ENCODE measurements at regions not wholly inside any gene's neighbourhood (a gene's known extent, or its start where the extent isn't known, plus 50 kb on each side); places are given as distances from the start of the nearest gene placed in this dataset.

- Mint-ChIP-seq H3K27me3 (ENCODE audit: unreplicated experiment) (no peaks in the 10 kb centered on the region), H3K9me3 (ENCODE audit: low read depth, unreplicated experiment) (peaks cover 17% of the 10 kb centered on the region), H3K4me3 (ENCODE audit: low read depth, unreplicated experiment) (no peak overlapping the region), H3K36me3 (ENCODE audit: insufficient read depth, unreplicated experiment) (no peaks in the 10 kb centered on the region), H3K27ac (ENCODE audit: unreplicated experiment) (no peak overlapping the region), H3K4me1 (ENCODE audit: low read depth, unreplicated experiment) (no peaks in the 10 kb centered on the region)
- CTCF ChIA-PET, result no interaction called here
- DNase-seq, result no peak
- intact Hi-C loops (cut with micrococcal nuclease; ENCODE audit: unreplicated experiment), result no loop called here
- BruUV-seq (replicated peaks), result no TSS peak
- TF ChIP-seq, protein P1, sequence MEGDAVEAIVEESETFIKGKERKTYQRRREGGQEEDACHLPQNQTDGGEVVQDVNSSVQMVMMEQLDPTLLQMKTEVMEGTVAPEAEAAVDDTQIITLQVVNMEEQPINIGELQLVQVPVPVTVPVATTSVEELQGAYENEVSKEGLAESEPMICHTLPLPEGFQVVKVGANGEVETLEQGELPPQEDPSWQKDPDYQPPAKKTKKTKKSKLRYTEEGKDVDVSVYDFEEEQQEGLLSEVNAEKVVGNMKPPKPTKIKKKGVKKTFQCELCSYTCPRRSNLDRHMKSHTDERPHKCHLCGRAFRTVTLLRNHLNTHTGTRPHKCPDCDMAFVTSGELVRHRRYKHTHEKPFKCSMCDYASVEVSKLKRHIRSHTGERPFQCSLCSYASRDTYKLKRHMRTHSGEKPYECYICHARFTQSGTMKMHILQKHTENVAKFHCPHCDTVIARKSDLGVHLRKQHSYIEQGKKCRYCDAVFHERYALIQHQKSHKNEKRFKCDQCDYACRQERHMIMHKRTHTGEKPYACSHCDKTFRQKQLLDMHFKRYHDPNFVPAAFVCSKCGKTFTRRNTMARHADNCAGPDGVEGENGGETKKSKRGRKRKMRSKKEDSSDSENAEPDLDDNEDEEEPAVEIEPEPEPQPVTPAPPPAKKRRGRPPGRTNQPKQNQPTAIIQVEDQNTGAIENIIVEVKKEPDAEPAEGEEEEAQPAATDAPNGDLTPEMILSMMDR (IDR thresholded peaks at IDR 0.05; ENCODE audit: unreplicated experiment), result no peak
Measured at GRCh38 chr15:87631775-87632174, 624.8 kb downstream of the NTRK3 start.

- Mint-ChIP-seq H3K4me1 (ENCODE audit: low read depth, unreplicated experiment) (no peaks in the 10 kb centered on the region), H3K27ac (ENCODE audit: unreplicated experiment) (no peak overlapping the region), H3K9me3 (ENCODE audit: low read depth, unreplicated experiment) (peaks cover 20% of the 10 kb centered on the region), H3K27me3 (ENCODE audit: unreplicated experiment) (no peaks in the 10 kb centered on the region), H3K36me3 (ENCODE audit: insufficient read depth, unreplicated experiment) (no peaks in the 10 kb centered on the region), H3K4me3 (ENCODE audit: low read depth, unreplicated experiment) (no peak overlapping the region)
- no peak for DNase-seq
- BruUV-seq (replicated peaks), result no TSS peak
- CTCF ChIA-PET, result no interaction called here
- intact Hi-C loops (cut with micrococcal nuclease; ENCODE audit: unreplicated experiment), result no loop called here
- TF ChIP-seq, protein P1 (IDR thresholded peaks at IDR 0.05; ENCODE audit: unreplicated experiment), result no peak
Measured at GRCh38 chr15:87631093-87631492, 625.4 kb downstream of the NTRK3 start.

- intact Hi-C loops (cut with micrococcal nuclease; ENCODE audit: unreplicated experiment), result no loop called here
- Mint-ChIP-seq H3K9me3 (ENCODE audit: low read depth, unreplicated experiment) (peaks cover 17% of the 10 kb centered on the region), H3K4me3 (ENCODE audit: low read depth, unreplicated experiment) (no peak overlapping the region), H3K27me3 (ENCODE audit: unreplicated experiment) (no peaks in the 10 kb centered on the region), H3K36me3 (ENCODE audit: insufficient read depth, unreplicated experiment) (no peaks in the 10 kb centered on the region), H3K4me1 (ENCODE audit: low read depth, unreplicated experiment) (no peaks in the 10 kb centered on the region), H3K27ac (ENCODE audit: unreplicated experiment) (no peak overlapping the region)
- TF ChIP-seq, protein P1 (IDR thresholded peaks at IDR 0.05; ENCODE audit: unreplicated experiment), result no peak
- CTCF ChIA-PET, result no interaction called here
- no peak for DNase-seq
- no TSS peak for BruUV-seq (replicated peaks)
Measured at GRCh38 chr15:87628311-87628710, 628.2 kb downstream of the NTRK3 start.

DNA sequence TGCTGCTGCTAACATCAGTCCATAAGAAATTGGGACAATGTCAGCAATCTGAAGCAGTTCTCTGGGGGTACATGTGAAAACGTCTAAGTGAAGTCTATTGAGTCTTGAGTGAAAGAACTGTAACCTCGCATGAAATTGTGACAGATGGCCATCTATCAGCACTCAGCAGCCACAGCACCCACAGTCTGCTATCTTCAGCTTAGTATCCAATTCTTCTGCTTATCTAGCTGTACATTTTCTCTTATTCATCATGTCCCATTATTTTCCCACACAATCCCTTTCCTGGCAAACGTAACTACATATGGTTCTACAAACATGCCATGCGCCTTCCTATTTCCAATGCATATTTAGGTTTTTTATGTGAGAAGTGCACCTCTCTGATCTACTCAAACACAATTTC, 629.7 kb downstream of the NTRK3 start:
- H3K27ac Mint-ChIP-seq (ENCODE audit: unreplicated experiment), result no peak overlapping the region
- no peaks in the 10 kb centered on the region for H3K36me3 Mint-ChIP-seq (ENCODE audit: insufficient read depth, unreplicated experiment)
- intact Hi-C loops (cut with micrococcal nuclease; ENCODE audit: unreplicated experiment), result no loop called here
- CTCF ChIA-PET, result no interaction called here
- H3K9me3 Mint-ChIP-seq (ENCODE audit: low read depth, unreplicated experiment), result peaks cover 14% of the 10 kb centered on the region
- BruUV-seq (replicated peaks), result no TSS peak
- no peak for DNase-seq
- no peaks in the 10 kb centered on the region for H3K4me1 Mint-ChIP-seq (ENCODE audit: low read depth, unreplicated experiment)
- TF ChIP-seq, protein P1 (IDR thresholded peaks at IDR 0.05; ENCODE audit: unreplicated experiment), result no peak
- no peak overlapping the region for H3K4me3 Mint-ChIP-seq (ENCODE audit: low read depth, unreplicated experiment)
- H3K27me3 Mint-ChIP-seq (ENCODE audit: unreplicated experiment), result no peaks in the 10 kb centered on the region

DNA sequence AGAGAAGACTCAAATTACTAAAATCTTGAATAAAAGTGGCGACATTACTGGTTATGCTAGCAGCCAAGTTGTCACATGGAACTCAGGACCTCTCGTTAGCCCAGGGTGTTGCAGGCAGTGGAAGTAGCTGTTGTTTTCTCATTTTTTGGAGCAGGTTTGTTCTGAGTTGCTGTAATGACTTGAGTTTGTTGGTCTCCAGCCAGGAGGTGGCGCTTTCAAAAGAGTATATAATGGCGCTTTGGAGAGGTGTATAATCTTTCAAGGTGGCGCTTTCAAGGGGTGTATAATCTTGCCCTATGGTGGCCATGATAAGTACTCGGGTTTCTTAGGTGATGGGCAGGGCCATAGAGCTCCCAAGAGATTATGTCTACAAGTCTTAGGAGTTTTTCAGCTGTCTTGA, 632.7 kb downstream of the NTRK3 start:
- intact Hi-C loops (cut with micrococcal nuclease; ENCODE audit: unreplicated experiment), result no loop called here
- no peak overlapping the region for H3K4me3 Mint-ChIP-seq (ENCODE audit: low read depth, unreplicated experiment)
- peaks cover 15% of the 10 kb centered on the region for H3K9me3 Mint-ChIP-seq (ENCODE audit: low read depth, unreplicated experiment)
- H3K4me1 Mint-ChIP-seq (ENCODE audit: low read depth, unreplicated experiment), result no peaks in the 10 kb centered on the region
- CTCF ChIA-PET, result no interaction called here
- H3K27ac Mint-ChIP-seq (ENCODE audit: unreplicated experiment), result no peak overlapping the region
- DNase-seq, result no peak
- H3K36me3 Mint-ChIP-seq (ENCODE audit: insufficient read depth, unreplicated experiment), result no peaks in the 10 kb centered on the region
- TF ChIP-seq, protein P1 (IDR thresholded peaks at IDR 0.05; ENCODE audit: unreplicated experiment), result no peak
- BruUV-seq (replicated peaks), result no TSS peak
- H3K27me3 Mint-ChIP-seq (ENCODE audit: unreplicated experiment), result no peaks in the 10 kb centered on the region
